ENCODE measurements at regions not wholly inside any gene's neighbourhood (a gene's known extent, or its start where the extent isn't known, plus 50 kb on each side); places are given as distances from the start of the nearest gene placed in this dataset.
A peak's percentile ranks its signal among the peaks of the same experiment; 100 is the strongest.
"Not testable (repeated sequence)": the region's sequence is repeated elsewhere in the genome, so short reads cannot be mapped to it uniquely, and the experiment has no call there.

DNA sequence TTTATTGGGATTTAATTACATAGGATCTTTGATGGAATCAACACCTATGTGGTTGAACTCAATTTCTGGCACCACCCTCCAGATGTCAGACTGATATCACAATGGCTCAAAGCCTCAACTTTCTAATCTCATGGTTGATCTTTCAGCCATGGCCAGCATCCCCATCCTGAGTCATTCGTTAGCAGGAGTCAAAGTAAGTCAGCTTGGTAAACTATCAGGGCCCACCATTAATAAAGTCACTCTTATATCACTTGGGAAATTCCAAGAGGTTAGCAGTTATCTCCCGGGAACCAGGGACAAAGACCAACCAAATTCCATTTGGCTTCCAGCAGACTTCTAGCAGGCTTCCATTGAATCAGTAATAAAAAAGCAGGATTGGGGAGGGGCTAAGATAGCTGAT, 50.7 kb upstream of the TNFSF4 start:
- TF ChIP-seq, protein P1, sequence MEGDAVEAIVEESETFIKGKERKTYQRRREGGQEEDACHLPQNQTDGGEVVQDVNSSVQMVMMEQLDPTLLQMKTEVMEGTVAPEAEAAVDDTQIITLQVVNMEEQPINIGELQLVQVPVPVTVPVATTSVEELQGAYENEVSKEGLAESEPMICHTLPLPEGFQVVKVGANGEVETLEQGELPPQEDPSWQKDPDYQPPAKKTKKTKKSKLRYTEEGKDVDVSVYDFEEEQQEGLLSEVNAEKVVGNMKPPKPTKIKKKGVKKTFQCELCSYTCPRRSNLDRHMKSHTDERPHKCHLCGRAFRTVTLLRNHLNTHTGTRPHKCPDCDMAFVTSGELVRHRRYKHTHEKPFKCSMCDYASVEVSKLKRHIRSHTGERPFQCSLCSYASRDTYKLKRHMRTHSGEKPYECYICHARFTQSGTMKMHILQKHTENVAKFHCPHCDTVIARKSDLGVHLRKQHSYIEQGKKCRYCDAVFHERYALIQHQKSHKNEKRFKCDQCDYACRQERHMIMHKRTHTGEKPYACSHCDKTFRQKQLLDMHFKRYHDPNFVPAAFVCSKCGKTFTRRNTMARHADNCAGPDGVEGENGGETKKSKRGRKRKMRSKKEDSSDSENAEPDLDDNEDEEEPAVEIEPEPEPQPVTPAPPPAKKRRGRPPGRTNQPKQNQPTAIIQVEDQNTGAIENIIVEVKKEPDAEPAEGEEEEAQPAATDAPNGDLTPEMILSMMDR (IDR thresholded peaks at IDR 0.05; ENCODE audit: low read length, missing control alignments): no peak
- no peak overlapping the region for H3K4me3 ChIP-seq (replicated peaks; ENCODE audit: low read depth, low read length)
- DNase-seq (ENCODE audit: low read depth): no peak

DNA sequence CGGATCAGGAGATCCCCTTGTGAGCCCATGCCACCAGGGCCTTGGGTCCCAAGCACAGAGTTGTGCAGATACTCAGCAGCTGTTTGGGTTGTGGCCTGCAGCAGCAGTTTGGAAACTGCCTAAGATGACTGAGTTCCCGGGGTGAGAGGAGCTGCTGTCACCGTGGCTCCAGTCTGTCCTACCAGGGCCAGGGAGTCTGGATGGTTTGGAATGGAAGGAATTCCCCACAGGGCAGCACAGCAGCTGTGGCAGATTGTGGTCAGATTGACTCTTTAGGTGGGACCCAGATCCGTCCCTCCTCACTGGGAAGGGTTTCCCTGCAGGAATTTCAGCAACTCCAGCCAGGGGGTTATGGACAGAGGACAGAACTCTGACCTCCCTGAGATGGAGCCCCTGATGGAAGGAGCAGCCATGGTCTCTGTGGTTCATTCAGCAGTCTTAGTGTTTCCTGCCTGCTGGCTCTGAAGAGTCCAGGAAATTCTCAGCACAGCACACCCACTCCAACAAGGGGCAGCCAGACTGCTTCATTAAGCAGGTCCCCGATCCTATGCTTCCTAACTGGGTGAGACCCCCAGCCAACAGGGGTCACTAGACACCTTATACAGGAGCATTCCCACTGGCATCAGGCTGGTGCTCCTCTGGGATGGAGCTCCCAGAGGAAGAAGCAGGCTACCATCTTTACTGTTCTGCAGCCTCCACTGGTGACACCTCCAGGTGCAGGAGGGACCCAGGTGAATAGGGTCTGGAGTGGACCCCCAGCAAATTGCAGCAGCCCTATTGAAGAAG, 51.5 kb upstream of the TNFSF4 start:
- TF ChIP-seq, protein P1 (IDR thresholded peaks at IDR 0.05; ENCODE audit: low read length, missing control alignments): no peak
- no peak for DNase-seq (ENCODE audit: low read depth)
- no peak overlapping the region for H3K4me3 ChIP-seq (replicated peaks; ENCODE audit: low read depth, low read length)

DNA sequence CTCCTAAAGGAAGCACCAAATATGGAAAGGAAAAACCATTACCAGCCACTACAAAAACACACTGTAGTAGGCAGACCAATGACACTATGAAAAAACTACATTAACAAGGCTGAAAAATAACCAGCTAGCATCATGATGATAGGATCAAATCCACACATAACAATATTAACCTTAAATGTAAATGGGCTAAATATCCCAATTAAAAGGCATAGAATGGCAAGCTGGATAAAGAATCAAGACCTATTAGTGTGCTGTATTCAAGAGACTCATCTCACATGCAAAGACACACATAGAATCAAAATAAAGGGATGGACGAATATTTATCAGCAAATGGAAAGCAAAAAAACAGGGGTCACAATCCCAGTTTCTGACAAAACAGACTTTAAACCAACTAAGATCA, 53.2 kb upstream of the TNFSF4 start:
- not testable (repeated sequence) for DNase-seq (ENCODE audit: low read depth); H3K4me3 ChIP-seq (replicated peaks; ENCODE audit: low read depth, low read length)

DNA sequence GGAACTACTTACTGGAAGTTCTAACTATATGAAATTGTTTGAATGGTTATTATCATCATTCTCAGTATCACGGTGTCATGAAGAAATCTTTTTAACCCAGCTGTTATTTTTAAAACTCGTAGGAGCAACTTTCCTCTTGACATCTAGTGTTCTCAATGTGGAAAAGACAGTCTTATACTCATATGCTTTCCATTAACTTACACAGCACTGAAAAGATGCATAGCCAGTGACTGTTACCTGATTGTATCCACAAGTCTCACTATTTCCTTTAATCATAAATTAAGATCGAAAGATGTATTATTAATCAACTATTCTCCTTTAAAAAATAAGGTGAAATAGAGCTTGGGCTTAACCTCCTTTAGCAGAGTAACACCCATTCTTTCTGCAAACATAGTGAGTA, 59.7 kb upstream of the TNFSF4 start:
- TF ChIP-seq, protein P1 (IDR thresholded peaks at IDR 0.05; ENCODE audit: low read length, missing control alignments): no peak
- H3K4me3 ChIP-seq (replicated peaks; ENCODE audit: low read depth, low read length): no peak overlapping the region
- DNase-seq (ENCODE audit: low read depth): no peak

DNA sequence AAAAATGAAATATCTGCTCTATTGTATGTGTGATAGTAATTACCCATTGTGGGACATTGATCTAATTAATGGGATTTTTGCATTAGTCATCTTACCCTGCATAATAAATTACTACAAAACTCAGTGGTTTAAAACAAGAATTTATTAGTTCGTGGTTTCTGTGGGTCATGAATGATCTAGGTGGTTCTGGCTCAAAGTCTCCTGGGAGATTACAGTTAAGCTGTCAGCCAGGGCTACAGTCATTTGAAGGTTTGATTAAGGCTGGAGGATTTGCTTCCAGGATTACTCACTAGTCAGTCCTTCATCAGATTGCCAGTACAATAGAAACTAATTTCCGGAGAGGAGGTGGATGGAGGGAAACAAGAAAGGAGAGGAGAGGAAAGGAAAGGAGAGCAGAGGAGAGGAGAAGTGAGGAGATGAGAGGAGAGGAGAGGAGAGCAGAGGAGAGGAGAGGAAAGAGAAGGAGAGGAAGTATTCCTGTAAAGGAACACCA, 60.4 kb upstream of the TNFSF4 start:
- no peak overlapping the region for H3K4me3 ChIP-seq (replicated peaks; ENCODE audit: low read depth, low read length)
- TF ChIP-seq, protein P1 (IDR thresholded peaks at IDR 0.05; ENCODE audit: low read length, missing control alignments): no peak
- peak; percentile 41 for DNase-seq (ENCODE audit: low read depth)

DNA sequence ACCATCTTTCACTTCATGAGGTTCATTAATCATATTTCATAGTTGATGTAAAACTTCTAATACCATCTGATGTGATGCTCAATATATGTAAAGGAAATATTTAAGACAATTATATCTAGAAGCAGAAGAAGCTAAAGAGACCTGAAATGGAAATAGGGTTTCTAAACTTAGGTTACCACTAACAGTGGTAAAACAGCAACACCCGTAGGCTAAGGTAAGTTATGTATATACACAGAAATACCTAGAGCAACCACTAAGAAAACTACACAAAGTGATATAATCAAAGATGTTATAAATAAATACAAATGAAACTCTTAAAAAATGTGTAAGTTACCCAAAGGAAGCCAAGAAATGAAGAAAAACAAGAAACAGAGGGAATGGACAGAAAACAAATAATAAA, 61.1 kb upstream of the TNFSF4 start:
- DNase-seq (ENCODE audit: low read depth): no peak
- TF ChIP-seq, protein P1 (IDR thresholded peaks at IDR 0.05; ENCODE audit: low read length, missing control alignments): no peak
- no peak overlapping the region for H3K4me3 ChIP-seq (replicated peaks; ENCODE audit: low read depth, low read length)

DNA sequence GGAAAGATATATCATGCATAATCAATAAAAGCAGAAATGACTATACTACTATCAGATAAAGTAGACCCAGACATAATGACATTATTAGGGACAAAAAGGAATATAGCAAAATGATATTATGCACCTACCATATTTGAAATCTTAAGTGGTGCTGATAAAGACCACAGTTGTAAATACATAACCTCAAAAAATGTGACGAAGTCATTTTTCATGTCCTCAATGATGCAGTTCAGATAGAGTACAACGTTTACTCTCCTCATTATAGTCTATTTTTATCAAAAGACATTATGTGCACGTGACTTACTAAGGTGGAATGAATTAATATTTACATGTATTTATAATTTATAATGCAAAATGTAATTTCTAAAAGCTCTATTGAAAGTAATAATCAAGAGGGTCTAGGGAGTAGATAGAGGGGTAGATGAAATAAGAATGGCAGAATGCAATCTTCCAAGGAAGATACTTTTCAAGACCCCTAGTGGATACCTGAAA, 61.7 kb upstream of the TNFSF4 start:
- no peak overlapping the region for H3K4me3 ChIP-seq (replicated peaks; ENCODE audit: low read depth, low read length)
- no peak for DNase-seq (ENCODE audit: low read depth)
- TF ChIP-seq, protein P1 (IDR thresholded peaks at IDR 0.05; ENCODE audit: low read length, missing control alignments): no peak

Data from fibroblast of pulmonary artery (primary cell).